ENCODE measurements at regions not wholly inside any gene's neighbourhood (a gene's known extent, or its start where the extent isn't known, plus 50 kb on each side); places are given as distances from the start of the nearest gene placed in this dataset.

- Histone ChIP-seq H4K20me1 (ENCODE audit: control insufficient read depth, insufficient read depth) (no peaks in the 10 kb centered on the region), H3K27ac (ENCODE audit: control insufficient read depth, insufficient read depth) (no peak overlapping the region), H3K4me2 (ENCODE audit: control insufficient read depth, insufficient read depth) (no peak overlapping the region), H3K4me1 (ENCODE audit: control insufficient read depth, insufficient read depth, low read length) (no peaks in the 10 kb centered on the region), H3K36me3 (ENCODE audit: control insufficient read depth in 2 of 2, insufficient read depth in 2 of 2, low read length in 1 of 2) (no peaks in the 10 kb centered on the region), H3K9ac (ENCODE audit: control insufficient read depth, insufficient read depth, low read length) (no peak overlapping the region), H2AFZ (ENCODE audit: control insufficient read depth, low read depth, low read length) (no peak overlapping the region), H3K27me3 (replicated peaks in 1 of 2; ENCODE audit: control insufficient read depth in 2 of 2, insufficient read depth in 2 of 2, low read length in 1 of 2) (no peaks in the 10 kb centered on the region), H3K4me3 (no peak overlapping the region), H3K79me2 (ENCODE audit: control insufficient read depth, insufficient read depth, low read length) (no peaks in the 10 kb centered on the region), H3K9me3 (replicated peaks; ENCODE audit: control insufficient read depth, insufficient read depth, low read length) (no peaks in the 10 kb centered on the region)
- no peak for FAIRE-seq
- in situ Hi-C loops (cut with MboI), result no loop called here
- ChIA-PET SMC1A (ENCODE audit: uncharacterized antibody, unreplicated experiment) (no interaction called here), CTCF (interaction anchor here (0.6 kb wide), 1 partner anchor 518 kb away, joined by 3 read pairs; no protein-coding TSS in a partner anchor), POLR2A (no interaction called here), RAD21 (ENCODE audit: unreplicated experiment) (no interaction called here)
- BruUV-seq (replicated peaks), result no TSS peak
- no peak for DNase-seq (ENCODE audit: low read depth, low spot score)
- intact Hi-C loops (cut with micrococcal nuclease; ENCODE audit: unreplicated experiment), result no loop called here
- TF ChIP-seq TBL1XR1 (IDR thresholded peaks at IDR 0.05; ENCODE audit: low read depth, low read length) (no peak), PBX3 (IDR thresholded peaks at IDR 0.05; ENCODE audit: insufficient replicate concordance, low read depth, low read length) (no peak), POLR2AphosphoS2 (IDR thresholded peaks at IDR 0.05; ENCODE audit: low read depth, low read length) (no peak), EED (IDR thresholded peaks at IDR 0.05; ENCODE audit: low read depth) (no peak), ZBTB40 (IDR thresholded peaks at IDR 0.05; ENCODE audit: borderline replicate concordance) (no peak), POLR2A (IDR thresholded peaks at IDR 0.05; ENCODE audit: low read depth, low read length) (no peak), BMI1 (IDR thresholded peaks at IDR 0.05; ENCODE audit: borderline replicate concordance) (no peak), NFIC (IDR thresholded peaks at IDR 0.05; ENCODE audit: low read depth, low read length) (no peak), PAX5 (IDR thresholded peaks at IDR 0.05; ENCODE audit: borderline replicate concordance, low read depth, low read length) (no peak), MLLT1 (IDR thresholded peaks at IDR 0.05) (no peak), ZNF24 (IDR thresholded peaks at IDR 0.05) (no peak), MTA2 (IDR thresholded peaks at IDR 0.05; ENCODE audit: low read depth) (no peak), NFYB (IDR thresholded peaks at IDR 0.05; ENCODE audit: insufficient read depth, low read depth, low read length) (no peak), STAT3 (IDR thresholded peaks at IDR 0.05; ENCODE audit: low read depth, low read length) (no peak), EP300 (IDR thresholded peaks at IDR 0.05; ENCODE audit: borderline replicate concordance in 1 of 2, control insufficient read depth in 1 of 2, low read depth in 2 of 2, low read length in 2 of 2) (no peak), RAD51 (IDR thresholded peaks at IDR 0.05) (no peak), SIX5 (IDR thresholded peaks at IDR 0.05; ENCODE audit: low read depth, low read length, severe bottlenecking) (no peak), ZBED1 (IDR thresholded peaks at IDR 0.05; ENCODE audit: borderline replicate concordance) (no peak), SMAD1 (IDR thresholded peaks at IDR 0.05; ENCODE audit: low read depth, partially characterized antibody) (no peak), USF1 (IDR thresholded peaks at IDR 0.05; ENCODE audit: borderline replicate concordance, extremely low read length, insufficient read depth, low read depth, low read length) (no peak)
- ATAC-seq, result no peak
Measured at GRCh38 chr1:164086832-164087231, 472.2 kb upstream of the PBX1 start.
